DMS153 (cell line): ENCODE measurements at regions not wholly inside any gene's neighbourhood (a gene's known extent, or its start where the extent isn't known, plus 50 kb on each side); places are given as distances from the start of the nearest gene placed in this dataset.
A peak's percentile ranks its signal among the peaks of the same experiment; 100 is the strongest.

Experiments
- DNase-seq: peaks from one replicate; lab custom pipeline; 2025; lab: John Stamatoyannopoulos, UW

- DNase-seq, result no peak
These were observed 429.6 kb downstream of the KLF12 start for GRCh38 chr13:73704587-73704986.

GRCh38 chr13:73703606-73704005, 430.6 kb downstream of the KLF12 start:
- no peak for DNase-seq

- no peak for DNase-seq
These were observed 431.7 kb downstream of the KLF12 start for GRCh38 chr13:73702419-73703071.

DNA sequence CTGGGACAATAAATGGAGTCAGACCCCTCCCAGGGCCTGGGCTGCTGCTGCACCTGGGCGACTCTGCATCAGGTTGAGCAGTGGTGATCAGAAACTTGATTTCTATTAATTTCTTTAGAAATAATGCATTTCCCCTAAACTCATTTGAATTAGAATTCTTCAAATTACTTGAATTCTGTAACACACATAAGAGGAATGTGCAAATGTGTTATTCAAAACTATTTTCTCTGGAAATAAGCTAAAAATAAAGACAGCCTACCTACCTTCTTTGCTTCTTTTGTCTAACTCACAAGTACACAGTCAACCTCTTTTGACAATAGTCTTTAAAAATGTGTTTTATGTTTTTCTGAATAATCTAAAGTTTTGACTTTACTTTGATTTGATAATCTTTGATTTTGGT, 433.0 kb downstream of the KLF12 start:
- DNase-seq, result no peak

DNA sequence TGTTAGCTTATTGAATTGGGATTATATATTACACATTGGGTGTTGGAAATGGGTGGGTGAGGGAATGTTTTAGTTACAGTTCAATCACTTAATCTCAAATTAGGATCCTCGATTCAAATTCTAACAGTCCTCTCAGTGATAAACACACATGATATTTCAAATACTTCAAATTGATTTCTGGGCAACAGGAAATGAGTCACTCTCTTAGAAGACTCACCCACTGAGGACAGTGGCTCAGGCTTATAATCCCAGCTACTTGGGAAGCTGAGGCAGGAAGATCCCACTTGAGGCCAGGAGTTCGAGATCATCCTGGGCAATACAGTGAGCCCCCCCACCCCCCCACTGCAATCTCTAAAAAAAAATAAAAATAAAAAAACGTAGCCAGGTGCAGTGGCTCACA, 435.3 kb downstream of the KLF12 start:
- no peak for DNase-seq

GRCh38 chr13:73697166-73697565, 437.0 kb downstream of the KLF12 start:
- DNase-seq, result no peak

DNA sequence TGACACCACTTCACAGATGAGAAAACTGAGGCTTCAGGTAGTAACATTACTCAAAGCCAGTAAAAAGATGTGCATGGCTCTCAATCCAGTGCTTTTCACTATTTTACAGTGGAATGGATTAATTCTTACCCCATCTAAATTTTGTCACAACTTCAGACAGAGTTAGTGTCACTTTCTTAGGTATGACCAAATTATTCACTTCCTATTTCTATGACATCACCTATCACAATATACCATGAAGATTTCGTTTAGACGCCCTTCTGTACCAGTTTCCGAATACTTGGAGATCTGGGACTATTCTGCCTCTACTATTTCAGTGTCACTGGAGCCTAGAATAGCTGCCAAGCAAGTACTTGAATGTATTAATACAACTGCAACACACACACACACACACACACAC, 437.5 kb downstream of the KLF12 start:
- DNase-seq, result no peak

GRCh38 chr13:73696271-73696670, 437.9 kb downstream of the KLF12 start:
- no peak for DNase-seq

DNA sequence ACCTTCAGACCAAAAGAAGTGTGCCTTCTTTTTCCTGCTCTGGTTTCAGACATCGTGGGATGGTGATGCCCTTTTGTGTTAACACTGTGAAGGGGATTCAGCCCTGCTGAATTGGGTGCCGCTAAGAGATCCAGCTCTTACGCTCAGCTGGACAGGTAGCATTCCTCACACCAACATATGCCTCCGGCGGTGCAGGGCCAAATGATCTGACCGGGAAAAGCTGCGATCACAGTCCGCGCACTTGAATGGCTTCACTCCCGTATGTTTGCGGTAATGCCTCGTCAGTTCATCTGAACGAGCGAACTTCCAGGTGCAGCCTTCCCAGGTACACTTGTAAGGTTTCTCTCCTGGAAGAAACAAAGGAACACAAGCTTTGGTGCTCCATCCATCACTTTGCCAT, 438.9 kb downstream of the KLF12 start:
- DNase-seq, result no peak

DNA sequence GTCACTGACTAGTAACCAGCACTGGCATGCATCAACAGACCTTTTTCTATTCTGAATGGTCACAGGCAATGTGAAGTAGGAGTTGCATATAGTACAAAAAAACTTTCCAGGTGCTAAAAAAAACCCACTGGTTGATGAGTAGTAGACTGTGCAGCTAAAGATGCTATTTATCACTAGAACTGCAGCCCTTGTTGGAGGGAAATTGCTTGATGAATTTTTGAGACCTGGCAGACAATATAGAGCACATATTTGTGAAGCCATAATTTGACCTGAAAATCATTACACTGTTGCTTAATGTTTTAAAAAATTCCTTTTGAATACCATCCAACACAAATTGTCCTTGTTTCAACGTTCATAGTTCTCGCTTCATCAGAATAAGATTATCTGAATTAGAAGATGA, 441.0 kb downstream of the KLF12 start:
- no peak for DNase-seq

DNA sequence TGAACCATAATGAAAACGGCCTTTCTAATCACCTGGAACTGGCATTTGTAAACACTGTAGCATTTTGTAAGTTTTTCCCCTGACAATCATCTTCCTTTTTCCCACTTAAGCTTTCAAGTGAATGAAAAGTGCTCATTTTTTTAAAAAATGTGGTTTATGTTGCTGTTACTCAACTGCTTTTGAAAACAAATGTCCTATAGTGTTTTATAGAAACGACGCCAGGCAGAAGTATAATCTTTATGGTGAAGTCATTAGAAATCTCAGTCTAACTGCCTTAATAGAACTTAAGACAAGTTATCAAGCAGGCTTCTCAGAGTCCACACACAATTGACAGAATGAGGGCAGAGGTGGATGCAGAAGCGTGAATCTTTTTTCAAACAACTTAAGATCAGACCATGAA, 442.3 kb downstream of the KLF12 start:
- no peak for DNase-seq

DNA sequence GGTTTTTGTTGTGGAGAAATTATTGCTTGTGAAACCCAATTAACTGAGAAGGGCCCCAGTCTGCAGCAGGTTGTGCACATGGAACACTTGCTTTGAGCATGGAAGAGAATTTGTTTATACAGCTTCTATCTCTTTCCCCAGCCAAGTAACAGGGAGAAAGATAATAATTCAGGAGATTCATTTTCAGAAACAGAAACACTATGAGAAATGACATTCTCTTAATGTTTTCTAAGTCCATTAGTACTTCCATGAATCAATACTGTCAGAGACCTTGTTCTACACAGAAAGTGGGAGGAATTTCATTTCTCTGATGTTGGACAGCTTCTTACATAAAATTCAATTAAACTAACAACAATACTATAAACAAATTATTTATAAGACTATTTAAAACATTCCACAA, 446.3 kb downstream of the KLF12 start:
- DNase-seq, result no peak

- DNase-seq, result no peak
These were observed 447.1 kb downstream of the KLF12 start for GRCh38 chr13:73687087-73687486.

- no peak for DNase-seq
These were observed 449.5 kb downstream of the KLF12 start for GRCh38 chr13:73684750-73685149.

DNA sequence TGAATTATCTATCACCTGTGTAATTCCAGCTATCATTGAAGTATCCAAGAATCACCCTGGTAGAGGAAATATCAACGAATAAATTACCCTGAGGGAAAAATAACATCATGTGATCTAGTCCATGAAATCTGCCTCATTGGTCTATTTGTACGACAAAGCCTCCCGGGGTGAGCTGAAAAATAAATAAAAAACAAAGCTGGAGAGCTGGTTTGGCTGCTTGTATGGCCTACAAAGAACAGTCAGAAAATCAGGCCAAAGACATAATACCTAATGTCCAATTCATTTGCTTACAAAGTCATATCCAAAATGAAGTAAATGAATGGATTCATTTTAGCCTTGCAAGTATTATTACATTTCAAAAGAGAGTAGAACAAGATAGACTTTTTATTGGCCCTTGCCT, 449.9 kb downstream of the KLF12 start:
- peak; percentile 72 for DNase-seq

DNA sequence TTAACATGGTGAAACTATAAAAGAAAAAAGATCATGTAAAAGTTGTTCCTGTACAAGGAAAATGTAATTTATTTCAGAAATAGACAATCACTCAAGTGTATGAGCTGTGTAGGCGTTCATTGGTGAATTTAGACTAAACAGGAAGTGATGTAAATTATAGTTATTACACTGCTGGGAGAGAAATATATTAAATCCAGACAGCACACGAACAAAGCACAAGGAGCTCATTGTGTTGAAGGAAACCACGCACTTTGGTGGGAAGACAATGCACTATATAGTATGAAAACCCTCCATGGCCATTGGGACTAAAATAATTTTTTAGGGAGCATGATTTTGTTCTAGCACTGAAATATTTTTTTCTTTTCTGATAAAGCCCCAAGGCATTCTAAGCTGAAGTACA, 450.5 kb downstream of the KLF12 start:
- DNase-seq, result no peak

DNA sequence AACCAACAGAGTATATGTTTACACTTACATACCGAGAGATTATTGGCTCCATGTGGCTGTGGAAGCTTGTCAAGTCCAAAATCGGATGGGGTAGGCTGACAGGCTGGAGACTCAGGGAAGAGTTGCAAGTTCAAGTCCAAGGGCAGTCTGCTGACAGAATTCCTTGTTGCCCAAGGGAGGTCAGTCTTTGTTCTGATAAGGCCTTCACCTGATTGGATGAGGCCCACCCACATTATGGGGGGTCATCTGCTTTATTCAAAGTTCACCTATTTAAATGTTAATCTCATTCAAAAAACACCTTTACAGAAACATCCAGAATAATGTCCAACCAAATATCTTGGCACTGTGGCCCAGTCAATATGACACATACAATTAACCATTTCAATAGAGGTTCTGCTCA, 452.4 kb downstream of the KLF12 start:
- DNase-seq, result no peak

DNA sequence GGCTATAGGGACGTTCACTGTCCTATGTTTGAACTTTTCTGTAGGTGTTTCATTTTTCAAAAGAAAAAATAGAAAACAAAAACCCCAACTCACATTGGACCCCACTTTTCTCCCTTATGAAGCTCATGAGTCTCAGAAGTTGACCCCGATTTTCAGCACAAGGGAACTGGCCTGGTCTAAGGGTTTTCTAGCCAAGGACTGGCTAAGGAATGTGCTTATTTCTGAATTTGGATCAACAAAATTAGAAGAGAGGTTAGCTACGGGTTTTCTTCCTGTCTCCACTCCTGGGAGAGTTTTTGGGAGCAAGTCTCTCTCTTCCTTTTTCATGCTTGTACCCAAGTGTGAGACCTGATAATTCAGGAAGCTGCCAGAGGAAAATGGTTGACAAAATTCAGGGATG, 453.2 kb downstream of the KLF12 start:
- no peak for DNase-seq

- peak; percentile 88 for DNase-seq
These were observed 457.1 kb downstream of the KLF12 start for GRCh38 chr13:73677048-73677601.

- DNase-seq, result no peak
These were observed 457.6 kb downstream of the KLF12 start for GRCh38 chr13:73676550-73677047.

GRCh38 chr13:73675821-73676220, 458.4 kb downstream of the KLF12 start:
- no peak for DNase-seq

DNA sequence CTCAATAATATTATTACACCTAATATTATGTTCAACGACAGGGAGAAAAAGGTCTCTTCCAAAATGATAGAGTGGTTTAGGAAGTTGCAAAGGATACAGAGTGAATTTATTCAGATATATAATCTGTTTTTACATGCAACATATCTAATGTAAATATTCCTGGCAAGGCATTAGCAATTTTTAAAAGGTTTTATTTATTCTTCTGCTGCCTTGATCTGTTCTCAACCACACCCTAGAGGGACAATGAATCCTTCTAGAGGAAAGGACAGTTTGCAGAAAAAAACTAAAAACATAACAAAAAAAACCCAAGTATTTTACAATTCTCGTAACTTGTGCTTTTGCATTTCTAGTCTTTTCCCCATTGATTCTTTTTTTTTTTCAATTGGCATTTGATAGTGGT, 459.6 kb downstream of the KLF12 start:
- no peak for DNase-seq

- DNase-seq, result no peak
These were observed 460.3 kb downstream of the KLF12 start for GRCh38 chr13:73673931-73674330.

GRCh38 chr13:73672492-73672891, 461.7 kb downstream of the KLF12 start:
- peak; percentile 96 for DNase-seq
